ENCODE measurements at regions not wholly inside any gene's neighbourhood (a gene's known extent, or its start where the extent isn't known, plus 50 kb on each side); places are given as distances from the start of the nearest gene placed in this dataset.

DNA sequence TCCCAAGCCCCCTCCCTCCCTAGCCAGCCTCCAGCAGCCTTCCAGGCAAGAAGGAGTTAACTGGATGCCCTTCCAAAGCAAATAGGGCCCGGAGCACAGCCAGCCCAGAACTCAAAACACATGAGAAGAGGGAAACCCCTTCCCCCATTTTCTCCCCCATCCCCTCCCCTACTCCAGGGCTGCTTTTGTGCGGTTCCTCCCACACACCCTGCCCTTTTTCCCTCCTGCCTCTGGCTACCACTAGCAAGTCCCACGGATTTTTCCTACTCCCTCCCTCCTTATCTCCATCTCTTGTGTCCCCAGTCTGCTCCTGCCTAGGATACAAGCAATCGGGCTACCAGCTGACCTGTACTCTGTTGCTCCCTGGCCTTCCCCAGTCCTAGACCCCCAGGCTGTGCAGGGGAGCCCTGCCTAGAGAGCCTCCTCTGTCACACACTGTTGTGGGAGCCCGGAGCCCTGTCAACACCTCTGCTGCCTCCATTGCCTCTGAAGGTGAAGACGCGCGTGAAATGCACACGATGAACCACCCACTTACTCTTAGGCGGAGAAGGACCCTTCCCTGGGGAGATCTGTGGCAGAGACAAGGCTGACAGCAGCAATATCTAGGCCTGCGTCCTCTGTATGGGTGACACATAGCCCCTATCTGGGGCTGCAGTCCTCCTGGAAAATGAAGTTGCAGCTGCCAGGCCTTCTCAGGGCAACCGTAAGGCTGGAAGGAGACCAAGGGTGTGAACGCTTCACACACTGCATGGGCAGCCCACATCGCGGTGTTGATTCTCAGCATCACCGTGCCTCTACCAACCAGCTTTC is 282.8 kb downstream of the MN1 start:
- Histone ChIP-seq H3K9ac (replicated peaks in 1 of 4; ENCODE audit: extremely low read depth in 1 of 4, low read depth in 3 of 4, low read length in 3 of 4) (no peak overlapping the region), H2BK12ac (ENCODE audit: low read depth, low read length) (no peak overlapping the region), H4K91ac (replicated peaks; ENCODE audit: insufficient read length, low read length) (peak overlapping the region; percentile 12), H3K23me2 (ENCODE audit: low read depth, low read length) (peaks cover 2% of the 10 kb centered on the region; the same call in 1 of the 2 replicates), H4K8ac (ENCODE audit: extremely low read depth, insufficient read depth, low read length) (peak overlapping the region; percentile 68), H3K18ac (ENCODE audit: extremely low read depth, low read length) (0 out of 2 replicates have a peak overlapping the region, but pooled peaks have one; percentile 9), H3K79me1 (ENCODE audit: low read depth, low read length) (no peaks in the 10 kb centered on the region), H3K4ac (replicated peaks; ENCODE audit: insufficient read length, low read depth, low read length) (no peak overlapping the region), H3K4me3 (ENCODE audit: extremely low read depth in 1 of 4, insufficient read depth in 2 of 4, low read depth in 3 of 4, low read length in 4 of 4) (no peak overlapping the region), H3K4me1 (replicated peaks in 1 of 4; ENCODE audit: control insufficient read depth in 3 of 4, insufficient read depth in 4 of 4, low read length in 3 of 4) (peaks cover 0 to 6% (median 5%) of the 10 kb centered on the region in 4 experiments; a peak in 6 of 7 replicates), H3K23ac (ENCODE audit: insufficient read length) (no peak overlapping the region), H4K5ac (ENCODE audit: insufficient read length, low read depth, low read length) (no peak overlapping the region), H3K14ac (ENCODE audit: insufficient read length) (no peak overlapping the region), H3K27me3 (replicated peaks in 1 of 4; ENCODE audit: control insufficient read depth in 3 of 4, extremely low read depth in 1 of 4, insufficient read depth in 3 of 4, low read length in 3 of 4) (no peaks in the 10 kb centered on the region), H3K4me2 (ENCODE audit: insufficient read depth in 1 of 2, low read depth in 2 of 2, low read length in 2 of 2) (no peak overlapping the region; a peak in 1 of 4 replicates), H2BK20ac (ENCODE audit: low read length) (no peak overlapping the region), H2AFZ (ENCODE audit: low read length) (peak overlapping the region; percentile 92), H3K36me3 (ENCODE audit: control insufficient read depth in 2 of 4, insufficient read depth in 4 of 4, low read length in 3 of 4) (no peaks in the 10 kb centered on the region), H3K9me3 (ENCODE audit: insufficient read depth in 2 of 2, low read depth in 1 of 2, low read length in 1 of 2) (no peaks in the 10 kb centered on the region), H2BK120ac (replicated peaks; ENCODE audit: low read depth, low read length) (no peak overlapping the region), H2BK5ac (ENCODE audit: low read depth, low read length) (no peak overlapping the region), H2AK5ac (ENCODE audit: low read depth, low read length) (no peak overlapping the region), H4K20me1 (replicated peaks in 1 of 2; ENCODE audit: control insufficient read depth in 1 of 2, insufficient read depth in 2 of 2, low read length in 2 of 2) (no peaks in the 10 kb centered on the region), H3K56ac (replicated peaks; ENCODE audit: insufficient read length, low read depth, low read length) (no peak overlapping the region), H3K79me2 (ENCODE audit: control insufficient read depth in 1 of 2, insufficient read depth in 2 of 2, low read length in 2 of 2) (no peaks in the 10 kb centered on the region), H2BK15ac (ENCODE audit: low read length) (no peak overlapping the region), H3K27ac (ENCODE audit: low read depth, low read length) (no peak overlapping the region)
- 80% methylated on average over 15 of the region's 16 CpGs; no CpG with 5 or more reads in 1 of the 2 experiments for WGBS, 2 experiments (ENCODE audit: extremely low coverage in 1 of 2, insufficient coverage in 1 of 2, insufficient read length in 1 of 2, insufficient replicate concordance in 2 of 2, low coverage in 1 of 2, low lambda C conversion rate in 2 of 2, missing lambda C conversion rate in 1 of 2)
- no peak for FAIRE-seq
- TF ChIP-seq RFX5 (IDR thresholded peaks at IDR 0.05; ENCODE audit: borderline replicate concordance, low read depth, low read length) (no peak), BACH1 (IDR thresholded peaks at IDR 0.05; ENCODE audit: low read length) (no peak), POLR2AphosphoS5 (IDR thresholded peaks at IDR 0.05; ENCODE audit: low read depth, low read length) (no peak), KDM1A (IDR thresholded peaks at IDR 0.05; ENCODE audit: borderline replicate concordance, low read length) (no peak), SRF (IDR thresholded peaks at IDR 0.05; ENCODE audit: low read depth, low read length) (no peak), TAF1 (IDR thresholded peaks at IDR 0.05; ENCODE audit: low read depth, low read length) (no peak), EGR1 (IDR thresholded peaks at IDR 0.05; ENCODE audit: borderline replicate concordance, low read depth, low read length) (no peak), SAP30 (IDR thresholded peaks at IDR 0.05; ENCODE audit: insufficient read depth, insufficient replicate concordance, low read length) (no peak), SP4 (IDR thresholded peaks at IDR 0.05; ENCODE audit: low read length) (no peak), POLR2A (IDR thresholded peaks at IDR 0.05; ENCODE audit: control extremely low read depth in 1 of 2, low read depth in 2 of 2, low read length in 2 of 2) (no peak), NANOG (IDR thresholded peaks at IDR 0.05; ENCODE audit: insufficient read depth, low read depth, low read length, poor library complexity, severe bottlenecking) (no peak), CBX5 (IDR thresholded peaks at IDR 0.05; ENCODE audit: low read depth, low read length) (no peak)
- DNase-seq (ENCODE audit: low read depth in 1 of 2, low spot score in 2 of 2): no peak
- ChIA-PET POLR2A (ENCODE audit: partially characterized antibody) (no interaction called here), CTCF (ENCODE audit: partially characterized antibody) (no interaction called here)

Data from H1 (cell line).